Spleen (tissue), 11 donors: ENCODE measurements at regions not wholly inside any gene's neighbourhood (a gene's known extent, or its start where the extent isn't known, plus 50 kb on each side); places are given as distances from the start of the nearest gene placed in this dataset.

Source experiments
- DNase-seq: peaks from one replicate; pipeline ENCODE4 v3.0.0-alpha.2; 2020
- H3K27ac ChIP-seq, 8 donors: fragments of 200-600 bp; sonication (generic) in 7 of 8; 1 replicate in 4 of 8; 2 replicates in 4 of 8; pipeline versions ENCODE4 v1.5.0 to v1.8.0; 2016 to 2021; ENCODE audit warnings: inconsistent platforms in 4 of 8, mild to moderate bottlenecking in 4 of 8, moderate library complexity in 1 of 8
- H3K27me3 ChIP-seq, 7 donors: fragments of 200-600 bp; sonication (generic) in 6 of 7; replicated peaks in 1 of 7; 1 replicate in 4 of 7; 2 replicates in 3 of 7; pipeline versions ENCODE4 v1.5.0 to v1.8.0; 2016 to 2021; ENCODE audit warnings: inconsistent platforms in 3 of 7, mild to moderate bottlenecking in 1 of 7
- H3K36me3 ChIP-seq, 6 donors: fragments of 200-600 bp; sonication (generic) in 5 of 6; 1 replicate in 4 of 6; 2 replicates in 2 of 6; pipeline versions ENCODE4 v1.5.0 to v1.8.0; 2016 to 2021; ENCODE audit warnings: inconsistent platforms in 2 of 6
- H3K4me1 ChIP-seq, 6 donors: fragments of 200-600 bp; sonication (generic) in 5 of 6; 1 replicate in 3 of 6; 2 replicates in 3 of 6; pipeline versions ENCODE4 v1.5.0 to v1.8.0; 2016 to 2021; ENCODE audit warnings: inconsistent platforms in 3 of 6
- H3K4me3 ChIP-seq, 8 donors: fragments of 200-600 bp; sonication (generic) in 7 of 8; 1 replicate in 4 of 8; 2 replicates in 4 of 8; pipeline versions ENCODE4 v1.5.0 to v1.8.0; 2016 to 2021; ENCODE audit warnings: inconsistent platforms in 4 of 8, mild to moderate bottlenecking in 4 of 8, moderate library complexity in 2 of 8
- H3K9me3 ChIP-seq, 8 donors: fragments of 200-600 bp; sonication (generic) in 7 of 8; 1 replicate in 4 of 8; 2 replicates in 4 of 8; pipeline versions ENCODE4 v1.5.0 to v1.8.0; 2016 to 2021; ENCODE audit warnings: inconsistent platforms in 4 of 8
- POLR2A ChIP-seq, 3 donors: fragments of 450-650 bp; IDR thresholded peaks; one replicate each; pipeline ENCODE4 v1.5.1; 2017; ENCODE audit warnings: antibody characterized with exemption in 3 of 3, mild to moderate bottlenecking in 1 of 3
- POLR2AphosphoS5 ChIP-seq, 3 donors: sonication (generic); formaldehyde crosslinking; IDR thresholded peaks; one replicate each; pipeline ENCODE4 v1.5.1; 2017; ENCODE audit warnings: antibody characterized with exemption in 3 of 3
- WGBS, 5 donors: extraction: QIAGEN DNeasy Blood & Tissue Kit in 3 of 5; methylation state at CpG; one replicate each; pipeline versions ENCODE4 v1.1.5 to v1.1.7; 2013 to 2018; 5-methylcytosine and 5-hydroxymethylcytosine counted together
- intact Hi-C: fragments of 100-400 bp; cut with DNase I; formaldehyde crosslinking; loops from one replicate; pipeline ENCODE4 v1.15.0; 2023; ENCODE audit warnings: low total_unique reads
- TF ChIP-seq, protein P1 (sequence below), 11 experiments: fragments of 200-600 bp in 7 of 11; fragments of 450-650 bp in 4 of 11; sonication (generic) in 4 of 11; IDR thresholded peaks in 8 of 11; conservative IDR thresholded peaks in 3 of 11; 1 replicate in 7 of 11; 2 replicates in 4 of 11; pipeline versions ENCODE4 v1.4.0 to v1.8.0; 2016 to 2021; ENCODE audit warnings: antibody characterized with exemption in 11 of 11, inconsistent platforms in 4 of 11, mild to moderate bottlenecking in 1 of 11
- donor health status: healthy with polysubstance abuse.
- donor health status: DM: no; HTN: no; CAD: no; lungs with moderate emphysema.
- donor health status: DM: no; HTN: no; CAD: no.
- donor health status: Bipolar disorder and iron deficiency.
- donor health status: healthy.
- donor health status: DM: no; HTN: no; CAD: no.
- donor health status: DM: yes; HTN: yes; CAD: no.

DNA sequence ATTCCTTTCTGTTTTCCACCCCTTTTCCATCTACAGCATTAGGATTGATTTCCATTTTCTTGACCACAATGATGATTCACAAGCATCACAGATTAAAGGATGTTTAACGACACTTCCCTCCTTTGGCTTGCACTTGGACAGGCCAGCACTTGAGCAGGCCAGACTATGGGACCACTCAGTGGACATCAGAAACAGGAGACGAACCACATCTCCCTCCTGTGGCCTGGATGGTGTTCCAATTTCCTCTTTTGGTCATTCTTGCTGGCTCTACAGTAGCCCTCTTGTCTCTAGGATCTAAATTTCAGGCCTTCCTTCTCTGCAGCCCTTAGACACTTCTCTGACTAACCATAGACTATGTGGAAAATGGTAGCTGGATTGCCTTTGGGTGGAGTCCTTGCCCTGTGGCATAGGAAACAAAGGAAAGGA, 78.8 kb upstream of the BOC start:
- TF ChIP-seq POLR2A (IDR thresholded peaks at IDR 0.05): no peak
- TF ChIP-seq POLR2AphosphoS5 (IDR thresholded peaks at IDR 0.05): no peak
- H3K36me3 ChIP-seq: no peaks in the 10 kb centered on the region
- no peaks in the 10 kb centered on the region for H3K4me1 ChIP-seq
- no peak for DNase-seq
- no peak overlapping the region for H3K27ac ChIP-seq
- WGBS, 5 donors: 81 to 92% (median 86%) methylated on average over 2 of the region's 2 CpGs
- no peaks in the 10 kb centered on the region for H3K27me3 ChIP-seq
- H3K4me3 ChIP-seq: no peak overlapping the region
- intact Hi-C loops: loop anchor here (10.0 kb wide), 1 partner anchor 152 kb away; no protein-coding TSS in a partner anchor
- no peaks in the 10 kb centered on the region for H3K9me3 ChIP-seq

DNA sequence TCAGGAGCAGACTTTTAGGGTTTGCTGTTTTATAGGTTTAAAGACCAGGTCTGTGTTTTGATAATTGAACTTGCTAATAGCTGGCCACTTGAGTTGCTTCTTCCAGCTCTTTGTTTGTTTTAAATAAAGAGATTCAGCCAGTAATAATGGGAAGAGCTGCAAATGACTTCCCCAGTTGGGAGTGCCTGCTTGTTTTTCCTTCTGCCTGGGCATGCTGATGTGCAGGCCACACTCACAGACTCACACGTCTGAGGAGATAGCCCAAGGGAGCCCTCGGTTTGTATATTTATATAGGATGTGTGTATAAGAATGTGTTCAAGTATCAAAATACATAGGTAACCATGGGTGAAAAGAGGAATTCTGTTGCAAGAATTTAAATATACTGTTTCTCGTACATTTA, 78.2 kb upstream of the BOC start:
- Histone ChIP-seq H3K4me1 (no peaks in the 10 kb centered on the region), H3K27ac (no peak overlapping the region), H3K27me3 (no peaks in the 10 kb centered on the region), H3K36me3 (no peaks in the 10 kb centered on the region), H3K9me3 (no peaks in the 10 kb centered on the region), H3K4me3 (no peak overlapping the region)
- 82 to 95% (median 91%) methylated on average over 3 of the region's 3 CpGs for WGBS, 5 donors
- no peak for DNase-seq
- TF ChIP-seq, protein P1, sequence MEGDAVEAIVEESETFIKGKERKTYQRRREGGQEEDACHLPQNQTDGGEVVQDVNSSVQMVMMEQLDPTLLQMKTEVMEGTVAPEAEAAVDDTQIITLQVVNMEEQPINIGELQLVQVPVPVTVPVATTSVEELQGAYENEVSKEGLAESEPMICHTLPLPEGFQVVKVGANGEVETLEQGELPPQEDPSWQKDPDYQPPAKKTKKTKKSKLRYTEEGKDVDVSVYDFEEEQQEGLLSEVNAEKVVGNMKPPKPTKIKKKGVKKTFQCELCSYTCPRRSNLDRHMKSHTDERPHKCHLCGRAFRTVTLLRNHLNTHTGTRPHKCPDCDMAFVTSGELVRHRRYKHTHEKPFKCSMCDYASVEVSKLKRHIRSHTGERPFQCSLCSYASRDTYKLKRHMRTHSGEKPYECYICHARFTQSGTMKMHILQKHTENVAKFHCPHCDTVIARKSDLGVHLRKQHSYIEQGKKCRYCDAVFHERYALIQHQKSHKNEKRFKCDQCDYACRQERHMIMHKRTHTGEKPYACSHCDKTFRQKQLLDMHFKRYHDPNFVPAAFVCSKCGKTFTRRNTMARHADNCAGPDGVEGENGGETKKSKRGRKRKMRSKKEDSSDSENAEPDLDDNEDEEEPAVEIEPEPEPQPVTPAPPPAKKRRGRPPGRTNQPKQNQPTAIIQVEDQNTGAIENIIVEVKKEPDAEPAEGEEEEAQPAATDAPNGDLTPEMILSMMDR (IDR thresholded peaks at IDR 0.05 in 8 of 11, conservative IDR thresholded peaks at IDR 0.05 in 3 of 11): no peak
- TF ChIP-seq POLR2AphosphoS5 (IDR thresholded peaks at IDR 0.05): no peak
- no peak for TF ChIP-seq POLR2A (IDR thresholded peaks at IDR 0.05)
- intact Hi-C loops: loop anchor here (10.0 kb wide), 1 partner anchor 152 kb away; no protein-coding TSS in a partner anchor

DNA sequence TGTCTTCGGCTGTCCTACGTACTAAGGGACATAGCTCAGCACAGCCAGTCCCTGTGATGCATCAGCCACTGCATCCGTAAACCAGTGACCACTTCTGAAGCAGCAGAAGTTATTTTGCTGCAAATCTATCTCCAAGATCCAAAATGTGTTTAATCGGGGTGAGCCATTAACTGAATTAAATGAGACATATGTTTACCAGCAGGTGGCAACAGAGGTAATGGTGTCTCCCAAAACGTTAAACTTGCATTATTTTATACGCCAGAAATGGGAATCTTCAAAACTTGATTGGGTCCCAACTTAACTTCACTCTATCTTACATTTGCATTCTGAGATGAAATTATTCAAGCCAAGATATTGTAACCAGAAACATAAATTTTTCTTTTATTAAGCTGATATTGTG, 75.3 kb upstream of the BOC start:
- no peak for DNase-seq
- no peaks in the 10 kb centered on the region for H3K4me1 ChIP-seq
- intact Hi-C loops: loop anchor here (10.0 kb wide), 1 partner anchor 149 kb away; no protein-coding TSS in a partner anchor
- H3K9me3 ChIP-seq: no peaks in the 10 kb centered on the region
- WGBS, 5 donors: 46 to 58% (median 52%) methylated on average over 6 of the region's 6 CpGs
- no peak overlapping the region for H3K27ac ChIP-seq
- no peaks in the 10 kb centered on the region for H3K36me3 ChIP-seq
- no peak overlapping the region for H3K4me3 ChIP-seq
- no peaks in the 10 kb centered on the region for H3K27me3 ChIP-seq
- TF ChIP-seq, protein P1 (IDR thresholded peaks at IDR 0.05 in 8 of 11, conservative IDR thresholded peaks at IDR 0.05 in 3 of 11): peak in 6 of 11 experiments; percentile 31 to 47 (median 44)
- TF ChIP-seq POLR2AphosphoS5 (IDR thresholded peaks at IDR 0.05) (no peak), POLR2A (IDR thresholded peaks at IDR 0.05) (no peak)

DNA sequence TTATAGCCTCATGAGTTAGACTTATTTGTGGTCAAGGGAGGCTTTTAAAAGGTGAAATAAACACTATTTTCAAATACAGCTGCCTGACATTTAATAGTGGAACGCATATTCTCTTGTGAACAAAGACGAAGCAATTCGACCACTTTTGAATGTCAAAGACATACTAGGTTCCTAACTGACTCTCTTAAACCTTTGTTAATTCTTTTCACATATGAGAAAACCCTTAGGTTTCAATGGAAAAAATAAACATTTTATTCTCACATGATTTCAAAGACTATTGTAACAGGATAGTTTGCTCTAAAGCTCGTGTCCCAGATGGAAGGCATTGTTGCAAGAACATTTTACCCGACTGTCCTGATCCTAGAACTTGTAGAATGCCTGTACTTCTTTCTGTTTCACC, 74.8 kb upstream of the BOC start:
- intact Hi-C loops: loop anchor here (10.0 kb wide), 1 partner anchor 148 kb away; no protein-coding TSS in a partner anchor
- no peaks in the 10 kb centered on the region for H3K36me3 ChIP-seq
- no peaks in the 10 kb centered on the region for H3K4me1 ChIP-seq
- H3K4me3 ChIP-seq: no peak overlapping the region
- TF ChIP-seq POLR2AphosphoS5 (IDR thresholded peaks at IDR 0.05) (no peak), POLR2A (IDR thresholded peaks at IDR 0.05) (no peak)
- TF ChIP-seq, protein P1 (IDR thresholded peaks at IDR 0.05 in 8 of 11, conservative IDR thresholded peaks at IDR 0.05 in 3 of 11): no peak
- DNase-seq: no peak
- H3K9me3 ChIP-seq: no peaks in the 10 kb centered on the region
- WGBS, 5 donors: 94 to 98% (median 96%) methylated on average over 5 of the region's 5 CpGs
- H3K27me3 ChIP-seq: no peaks in the 10 kb centered on the region
- no peak overlapping the region for H3K27ac ChIP-seq
